ENCODE measurements at regions not wholly inside any gene's neighbourhood (a gene's known extent, or its start where the extent isn't known, plus 50 kb on each side); places are given as distances from the start of the nearest gene placed in this dataset.
A peak's percentile ranks its signal among the peaks of the same experiment; 100 is the strongest.
"Not testable (repeated sequence)": the region's sequence is repeated elsewhere in the genome, so short reads cannot be mapped to it uniquely, and the experiment has no call there.

DNA sequence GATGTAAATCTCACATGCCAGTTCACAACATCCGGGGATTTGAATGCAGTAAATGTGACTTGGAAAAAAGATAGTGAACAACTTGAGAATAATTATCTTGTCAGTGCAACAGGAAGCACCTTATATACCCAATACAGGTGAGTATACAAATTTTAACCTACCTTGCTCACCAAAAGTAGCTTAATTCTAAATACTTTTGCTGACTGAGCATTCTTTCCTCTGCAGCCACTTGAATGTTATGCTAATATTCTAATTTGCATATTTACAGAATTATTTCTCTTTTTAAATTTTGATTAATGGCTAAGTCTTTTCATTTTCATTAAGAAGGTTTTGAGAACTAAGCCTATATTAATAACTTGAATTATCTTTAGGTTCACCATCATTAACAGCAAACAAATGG, 371.8 kb downstream of the SRGAP2C start:
- not testable (repeated sequence) for DNase-seq (ENCODE audit: low read depth); H3K4me3 ChIP-seq (ENCODE audit: low read depth, low read length)

DNA sequence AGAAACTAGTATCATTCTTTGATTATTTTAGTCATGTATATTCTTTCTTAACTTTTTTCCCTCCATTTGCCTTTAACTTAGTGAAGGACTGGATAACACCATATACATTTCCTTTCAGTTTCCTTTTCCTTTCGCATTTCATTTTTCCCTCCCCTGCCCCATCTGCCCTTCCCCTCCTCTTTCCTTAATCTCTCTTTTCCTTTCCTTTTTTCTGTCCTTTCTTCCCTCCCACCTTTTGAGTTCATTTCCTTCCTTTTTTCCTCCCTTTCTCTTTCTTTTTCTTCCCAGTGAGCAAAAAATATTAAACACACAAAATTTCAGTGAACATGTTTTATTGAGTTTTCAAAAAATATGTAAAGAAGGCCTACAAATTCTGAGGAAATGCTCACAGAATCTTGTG, 373.3 kb downstream of the SRGAP2C start:
- DNase-seq (ENCODE audit: low read depth); H3K4me3 ChIP-seq (ENCODE audit: low read depth, low read length): not testable (repeated sequence)

DNA sequence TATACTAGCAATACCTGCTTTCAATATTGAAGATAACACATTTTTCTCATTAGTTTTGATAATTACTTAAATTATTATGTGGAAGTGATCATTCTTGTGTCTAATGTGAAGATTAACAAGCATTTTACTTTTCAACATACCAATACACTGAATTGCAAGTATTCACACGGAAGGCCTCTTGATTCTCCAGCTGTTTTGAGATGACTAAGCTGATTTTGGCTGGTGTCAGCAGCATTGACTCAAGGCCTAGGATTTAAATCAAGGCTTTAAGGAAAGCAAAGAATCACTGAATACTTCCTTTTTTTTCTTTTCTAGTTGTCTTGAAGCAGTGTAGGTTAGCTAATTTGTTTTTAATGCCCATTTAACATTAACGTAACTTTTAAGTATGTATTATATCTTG, 373.7 kb downstream of the SRGAP2C start:
- peak; percentile 64 for DNase-seq (ENCODE audit: low read depth)
- no peak overlapping the region for H3K4me3 ChIP-seq (ENCODE audit: low read depth, low read length)

- no peak overlapping the region for H3K4me3 ChIP-seq (ENCODE audit: low read depth, low read length)
- no peak for DNase-seq (ENCODE audit: low read depth)
Measured at GRCh38 chr1:121566346-121566745, 381.6 kb downstream of the SRGAP2C start.

DNA sequence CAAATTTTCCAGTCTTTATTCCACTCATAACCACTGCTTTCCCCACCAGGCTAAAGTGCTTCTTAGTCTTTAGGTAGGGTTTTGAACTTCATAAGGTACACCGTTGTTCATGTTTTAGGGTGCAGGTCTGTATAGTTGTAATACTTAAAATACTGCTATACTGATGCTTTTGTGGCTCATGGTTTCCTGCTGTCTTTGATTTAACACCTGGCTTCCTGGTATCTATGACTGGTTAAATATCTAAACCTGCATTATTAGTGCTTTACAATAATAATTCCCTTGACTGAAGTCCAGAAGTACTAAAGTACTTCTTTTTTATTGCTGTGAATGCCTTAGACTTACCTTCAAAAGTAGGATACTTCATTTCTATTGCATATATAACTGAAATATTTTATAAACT, 384.7 kb downstream of the SRGAP2C start:
- H3K4me3 ChIP-seq (ENCODE audit: low read depth, low read length) = no peak overlapping the region
- no peak for DNase-seq (ENCODE audit: low read depth)

DNA sequence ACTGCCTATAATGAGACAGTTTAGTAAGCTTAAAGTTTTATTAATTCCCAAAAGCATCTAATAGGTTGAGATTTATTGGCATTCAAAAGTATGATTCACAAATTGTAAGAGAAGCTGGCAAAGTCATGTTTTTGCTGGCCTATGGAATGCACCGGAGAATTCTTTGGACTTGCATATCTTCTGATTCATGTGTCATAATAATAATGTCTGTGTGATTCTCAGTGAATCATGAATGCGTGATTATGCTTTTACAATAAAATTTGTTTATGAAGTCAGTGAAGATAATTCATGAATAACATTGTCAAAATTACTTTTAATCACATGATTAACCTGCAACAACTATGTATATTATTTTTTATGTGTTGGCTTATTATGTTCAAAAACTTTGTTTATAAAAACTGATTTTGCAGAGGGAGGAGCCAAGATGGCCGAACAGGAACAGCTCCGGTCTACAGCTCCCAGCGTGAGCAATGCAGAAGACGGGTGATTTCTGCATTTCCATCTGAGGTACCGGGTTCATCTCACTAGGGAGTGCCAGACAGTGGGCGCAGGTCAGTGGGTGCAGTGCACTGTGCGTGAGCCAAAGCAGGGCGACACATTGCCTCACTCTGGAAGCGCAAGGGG, 389.2 kb downstream of the SRGAP2C start:
- peak; percentile 4 for DNase-seq (ENCODE audit: low read depth)
- not testable (repeated sequence) for H3K4me3 ChIP-seq (ENCODE audit: low read depth, low read length)

DNA sequence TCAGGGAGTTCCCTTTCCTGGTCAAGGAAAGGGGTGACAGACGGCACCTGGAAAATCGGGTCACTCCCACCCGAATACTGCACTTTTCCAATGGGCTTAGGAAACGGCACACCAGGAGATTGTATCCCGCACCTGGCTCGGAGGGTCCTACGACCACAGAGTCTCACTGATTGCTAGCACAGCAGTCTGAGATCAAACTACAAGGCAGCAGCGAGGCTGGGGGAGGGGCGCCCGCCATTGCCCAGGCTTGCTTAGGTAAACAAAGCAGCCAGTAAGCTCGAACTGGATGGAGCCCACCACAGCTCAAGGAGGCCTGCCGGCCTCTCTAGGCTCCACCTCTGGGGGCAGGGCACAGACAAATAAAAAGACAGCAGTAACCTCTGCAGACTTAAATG, 389.7 kb downstream of the SRGAP2C start:
- not testable (repeated sequence) for H3K4me3 ChIP-seq (ENCODE audit: low read depth, low read length); DNase-seq (ENCODE audit: low read depth)

DNA sequence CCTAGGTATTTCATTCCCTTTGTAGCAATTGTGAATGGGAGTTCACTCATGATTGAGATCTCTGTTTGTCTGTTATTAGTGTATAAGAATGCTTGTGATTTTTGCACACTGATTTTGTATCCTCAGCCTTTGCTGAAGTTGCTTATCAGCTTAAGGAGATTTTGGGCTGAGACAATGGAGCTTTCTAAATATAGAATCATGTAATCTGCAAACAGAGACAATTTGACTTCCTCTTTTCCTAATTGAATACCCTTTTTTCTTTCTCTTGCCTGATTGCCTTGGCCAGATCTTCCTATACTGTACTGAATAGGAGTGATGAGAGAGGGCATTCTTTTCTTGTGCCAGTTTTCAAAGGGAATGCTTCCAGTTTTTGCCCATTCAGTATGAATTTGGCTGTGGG, 398.1 kb downstream of the SRGAP2C start:
- H3K4me3 ChIP-seq (ENCODE audit: low read depth, low read length); DNase-seq (ENCODE audit: low read depth): not testable (repeated sequence)

GRCh38 chr1:121586369-121587229, 401.8 kb downstream of the SRGAP2C start:
- H3K4me3 ChIP-seq (ENCODE audit: low read depth, low read length) = no peak overlapping the region
- no peak for DNase-seq (ENCODE audit: low read depth)

GRCh38 chr1:121587230-121587569, 402.4 kb downstream of the SRGAP2C start:
- DNase-seq (ENCODE audit: low read depth) = no peak
- no peak overlapping the region for H3K4me3 ChIP-seq (ENCODE audit: low read depth, low read length)

DNA sequence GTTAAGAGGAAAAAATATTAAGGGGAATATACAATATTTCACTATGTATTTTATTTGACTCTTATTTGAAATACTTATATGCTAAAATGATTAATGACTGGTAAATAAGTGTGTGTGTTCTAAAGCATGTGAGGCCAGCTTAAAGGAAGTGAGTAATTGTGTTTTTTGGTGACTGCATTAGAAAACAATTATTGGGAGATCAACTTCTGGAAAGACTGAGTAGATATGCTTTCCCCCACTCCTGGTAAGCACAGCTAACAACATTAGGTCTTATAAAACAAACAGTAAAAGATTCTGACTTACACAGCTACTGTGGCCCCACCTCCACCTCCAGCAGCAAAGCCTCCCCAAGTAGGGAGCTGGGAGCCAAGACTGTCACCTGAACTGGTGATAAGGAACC, 403.0 kb downstream of the SRGAP2C start:
- DNase-seq (ENCODE audit: low read depth) = no peak

DNA sequence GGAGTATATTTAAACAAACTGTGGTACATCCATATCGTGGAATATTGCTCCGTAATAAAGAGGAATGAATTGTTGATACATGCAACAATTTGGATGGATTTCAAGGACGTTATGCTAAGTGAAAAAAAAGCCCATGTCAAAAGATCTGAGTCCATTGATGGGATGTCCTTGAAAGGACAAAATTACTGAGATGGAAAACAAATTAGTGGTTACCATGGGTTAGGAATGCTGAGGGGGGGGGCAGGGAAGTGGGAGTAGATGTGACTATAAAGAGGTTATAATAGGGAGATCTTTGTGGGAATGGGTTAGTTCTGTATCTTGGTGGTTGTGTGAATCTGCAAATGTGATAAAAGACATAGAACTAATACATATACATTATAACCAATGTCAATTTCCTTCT, 409.3 kb downstream of the SRGAP2C start:
- no peak for DNase-seq (ENCODE audit: low read depth)
- H3K4me3 ChIP-seq (ENCODE audit: low read depth, low read length) = no peak overlapping the region

More for the DNA sequence above, 403.0 kb downstream of the SRGAP2C start:
- no peak overlapping the region for H3K4me3 ChIP-seq (ENCODE audit: low read depth, low read length)

DNA sequence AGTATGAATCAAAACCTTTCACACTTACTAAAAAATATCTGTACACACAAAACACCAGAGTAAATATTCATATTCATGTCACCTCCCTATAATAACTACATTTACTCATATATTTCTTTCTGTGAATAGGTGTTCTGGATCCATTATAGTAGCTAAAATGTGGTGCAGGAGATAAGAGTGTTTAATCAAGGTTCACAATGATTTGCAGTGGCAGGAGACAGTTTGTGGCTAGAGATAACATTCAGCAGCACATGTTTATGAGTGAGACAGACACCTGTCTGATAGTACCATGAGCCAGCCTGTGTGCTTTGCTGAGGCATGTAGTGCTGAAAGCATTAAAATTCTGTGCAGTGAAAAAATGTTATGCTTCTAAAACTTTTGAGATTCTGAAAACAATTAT, 410.3 kb downstream of the SRGAP2C start:
- no peak for DNase-seq (ENCODE audit: low read depth)
- H3K4me3 ChIP-seq (ENCODE audit: low read depth, low read length) = no peak overlapping the region

- not testable (repeated sequence) for DNase-seq (ENCODE audit: low read depth); H3K4me3 ChIP-seq (ENCODE audit: low read depth, low read length)
Measured at GRCh38 chr1:121604843-121605444, 420.2 kb downstream of the SRGAP2C start.

DNA sequence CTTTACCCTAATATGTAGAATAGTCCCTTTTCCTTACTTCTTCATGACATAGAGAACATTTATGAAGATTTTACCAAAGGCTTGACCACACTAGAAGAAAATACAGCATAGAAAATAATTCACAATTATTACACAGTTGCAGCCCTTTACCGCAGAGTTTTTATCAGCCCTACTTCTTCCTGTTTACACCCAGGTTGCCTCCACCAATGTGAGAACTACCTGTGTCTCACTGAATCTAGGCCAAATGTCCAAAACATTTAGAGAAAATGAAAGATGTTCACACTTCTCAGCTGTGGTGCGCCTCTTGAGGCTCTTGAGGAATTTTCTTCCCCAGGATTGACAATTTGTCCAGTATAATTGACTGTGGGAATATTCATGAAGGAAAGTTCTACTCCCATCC, 422.7 kb downstream of the SRGAP2C start:
- H3K4me3 ChIP-seq (ENCODE audit: low read depth, low read length); DNase-seq (ENCODE audit: low read depth): not testable (repeated sequence)

Measured in skeletal muscle cell (primary cell).